HL-60 (cell line): ENCODE measurements at regions not wholly inside any gene's neighbourhood (a gene's known extent, or its start where the extent isn't known, plus 50 kb on each side); places are given as distances from the start of the nearest gene placed in this dataset.

ENCODE experiments used
- DNase-seq, 2 experiments: peaks; one replicate each; pipeline ENCODE4 v3.0.0-alpha.2; 2010 to 2020; ENCODE audit warnings: low read depth in 1 of 2, low spot score in 1 of 2
- H3K27ac ChIP-seq: fragments of 250-450 bp; sonication (Bioruptor Pico); replicated peaks from 2 replicates; pipeline ENCODE4 v1.5.1; 2020; ENCODE audit warnings: mild to moderate bottlenecking, moderate library complexity
- H3K27me3 ChIP-seq: fragments of 250-450 bp; sonication (Bioruptor Pico); 2 replicates; pipeline ENCODE4 v1.5.1; 2021; ENCODE audit warnings: mild to moderate bottlenecking, moderate library complexity; ENCODE audit not compliant: insufficient read depth, poor library complexity, severe bottlenecking
- H3K4me3 ChIP-seq: replicated peaks from 2 replicates; pipeline ENCODE4 v1.5.1; 2011; ENCODE audit warnings: mild to moderate bottlenecking, control low read depth, low read length; ENCODE audit not compliant: insufficient read depth
- GABPA ChIP-seq: IDR thresholded peaks from 2 replicates; pipeline ENCODE4 v1.6.1; 2012; ENCODE audit warnings: low read depth
- POLR2AphosphoS5 ChIP-seq: IDR thresholded peaks from 2 replicates; pipeline ENCODE4 v1.6.1; 2012; ENCODE audit warnings: low read depth
- SPI1 ChIP-seq: IDR thresholded peaks from 2 replicates; pipeline ENCODE4 v1.6.1; 2012; ENCODE audit warnings: low read depth, mild to moderate bottlenecking, borderline replicate concordance
- TF ChIP-seq, protein P1 (sequence below): IDR thresholded peaks from 2 replicates; pipeline ENCODE4 v1.6.1; 2012; ENCODE audit warnings: low read depth; ENCODE audit not compliant: insufficient replicate concordance
- TF ChIP-seq, protein P2 (sequence below): IDR thresholded peaks from one replicate; pipeline ENCODE4 v1.5.1; 2011; ENCODE audit warnings: low read length, control low read depth, inconsistent platforms; ENCODE audit not compliant: insufficient read depth

DNA sequence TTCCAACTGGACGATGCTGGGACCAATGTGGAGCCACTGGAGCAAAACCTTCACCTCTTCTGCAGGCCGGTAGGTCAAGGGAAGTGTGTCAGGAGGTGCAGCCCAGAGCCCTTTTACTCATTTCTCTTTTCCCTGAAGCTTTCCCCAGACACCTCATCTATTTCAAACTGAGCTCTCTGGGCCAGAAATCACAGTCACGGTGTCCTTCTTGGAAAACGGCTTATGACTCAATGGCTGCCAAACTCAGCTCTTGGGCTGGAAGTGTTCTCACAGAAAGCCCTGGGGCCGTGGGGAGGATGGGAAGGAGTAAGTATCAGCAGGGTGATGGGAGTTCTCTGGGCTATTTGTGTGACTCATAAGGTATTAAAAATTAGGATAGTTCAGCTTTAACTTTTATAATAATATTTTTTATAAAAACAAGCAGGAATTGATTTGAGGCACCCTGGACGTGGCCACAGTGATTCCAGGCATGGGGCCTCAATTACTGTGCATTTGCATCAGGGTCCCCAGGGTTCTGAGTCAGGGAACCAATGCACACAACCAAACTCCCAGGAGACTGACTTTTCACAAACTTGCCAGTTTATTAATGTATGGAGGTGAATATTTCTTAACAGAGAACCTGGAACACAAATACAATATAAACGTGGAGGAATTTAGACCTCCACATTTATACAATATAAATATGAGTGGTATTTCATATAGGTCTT lies 187.4 kb upstream of the TMEM72 start:
- H3K4me3 ChIP-seq: no peak overlapping the region
- H3K27ac ChIP-seq: no peak overlapping the region

DNA sequence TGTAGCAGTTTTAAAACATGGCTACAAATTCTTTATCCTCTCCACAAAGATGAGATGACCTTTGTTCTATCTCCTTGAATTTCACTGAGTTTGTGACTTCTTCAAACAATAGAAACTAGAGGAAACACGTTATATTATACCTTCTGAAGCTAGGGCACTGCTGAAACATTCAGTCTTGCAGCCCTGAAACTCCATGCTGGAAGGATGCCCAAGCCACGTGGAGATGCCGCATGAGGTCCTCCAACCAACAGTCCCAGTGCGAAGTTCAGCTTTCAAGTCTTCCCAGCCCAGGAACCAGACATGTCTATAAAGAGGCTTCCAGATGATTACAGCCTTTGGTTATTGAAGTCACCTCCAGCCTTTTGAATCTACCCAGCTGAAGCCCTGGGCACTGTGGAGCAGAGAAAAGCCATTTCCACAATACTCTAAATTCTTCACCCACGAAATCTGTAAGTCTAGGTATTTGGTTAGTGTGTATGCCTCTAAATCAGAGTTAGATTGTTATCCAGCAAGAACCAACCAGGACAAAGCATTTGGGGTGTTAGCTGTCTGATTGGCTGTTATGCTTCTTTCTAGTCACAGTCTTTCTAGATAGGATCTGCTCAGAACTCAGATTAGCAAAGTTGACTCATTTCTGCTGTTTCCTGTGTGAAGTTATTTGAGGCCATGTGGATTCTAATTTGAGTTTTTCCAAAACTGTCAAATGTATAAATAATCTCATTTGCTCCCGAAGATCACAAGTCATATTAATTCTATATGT lies 186.5 kb upstream of the TMEM72 start:
- no peak overlapping the region for H3K4me3 ChIP-seq
- no peak for TF ChIP-seq GABPA
- TF ChIP-seq POLR2AphosphoS5: no peak
- TF ChIP-seq SPI1: no peak
- TF ChIP-seq, protein P1, sequence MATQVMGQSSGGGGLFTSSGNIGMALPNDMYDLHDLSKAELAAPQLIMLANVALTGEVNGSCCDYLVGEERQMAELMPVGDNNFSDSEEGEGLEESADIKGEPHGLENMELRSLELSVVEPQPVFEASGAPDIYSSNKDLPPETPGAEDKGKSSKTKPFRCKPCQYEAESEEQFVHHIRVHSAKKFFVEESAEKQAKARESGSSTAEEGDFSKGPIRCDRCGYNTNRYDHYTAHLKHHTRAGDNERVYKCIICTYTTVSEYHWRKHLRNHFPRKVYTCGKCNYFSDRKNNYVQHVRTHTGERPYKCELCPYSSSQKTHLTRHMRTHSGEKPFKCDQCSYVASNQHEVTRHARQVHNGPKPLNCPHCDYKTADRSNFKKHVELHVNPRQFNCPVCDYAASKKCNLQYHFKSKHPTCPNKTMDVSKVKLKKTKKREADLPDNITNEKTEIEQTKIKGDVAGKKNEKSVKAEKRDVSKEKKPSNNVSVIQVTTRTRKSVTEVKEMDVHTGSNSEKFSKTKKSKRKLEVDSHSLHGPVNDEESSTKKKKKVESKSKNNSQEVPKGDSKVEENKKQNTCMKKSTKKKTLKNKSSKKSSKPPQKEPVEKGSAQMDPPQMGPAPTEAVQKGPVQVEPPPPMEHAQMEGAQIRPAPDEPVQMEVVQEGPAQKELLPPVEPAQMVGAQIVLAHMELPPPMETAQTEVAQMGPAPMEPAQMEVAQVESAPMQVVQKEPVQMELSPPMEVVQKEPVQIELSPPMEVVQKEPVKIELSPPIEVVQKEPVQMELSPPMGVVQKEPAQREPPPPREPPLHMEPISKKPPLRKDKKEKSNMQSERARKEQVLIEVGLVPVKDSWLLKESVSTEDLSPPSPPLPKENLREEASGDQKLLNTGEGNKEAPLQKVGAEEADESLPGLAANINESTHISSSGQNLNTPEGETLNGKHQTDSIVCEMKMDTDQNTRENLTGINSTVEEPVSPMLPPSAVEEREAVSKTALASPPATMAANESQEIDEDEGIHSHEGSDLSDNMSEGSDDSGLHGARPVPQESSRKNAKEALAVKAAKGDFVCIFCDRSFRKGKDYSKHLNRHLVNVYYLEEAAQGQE: no peak
- TF ChIP-seq, protein P2, sequence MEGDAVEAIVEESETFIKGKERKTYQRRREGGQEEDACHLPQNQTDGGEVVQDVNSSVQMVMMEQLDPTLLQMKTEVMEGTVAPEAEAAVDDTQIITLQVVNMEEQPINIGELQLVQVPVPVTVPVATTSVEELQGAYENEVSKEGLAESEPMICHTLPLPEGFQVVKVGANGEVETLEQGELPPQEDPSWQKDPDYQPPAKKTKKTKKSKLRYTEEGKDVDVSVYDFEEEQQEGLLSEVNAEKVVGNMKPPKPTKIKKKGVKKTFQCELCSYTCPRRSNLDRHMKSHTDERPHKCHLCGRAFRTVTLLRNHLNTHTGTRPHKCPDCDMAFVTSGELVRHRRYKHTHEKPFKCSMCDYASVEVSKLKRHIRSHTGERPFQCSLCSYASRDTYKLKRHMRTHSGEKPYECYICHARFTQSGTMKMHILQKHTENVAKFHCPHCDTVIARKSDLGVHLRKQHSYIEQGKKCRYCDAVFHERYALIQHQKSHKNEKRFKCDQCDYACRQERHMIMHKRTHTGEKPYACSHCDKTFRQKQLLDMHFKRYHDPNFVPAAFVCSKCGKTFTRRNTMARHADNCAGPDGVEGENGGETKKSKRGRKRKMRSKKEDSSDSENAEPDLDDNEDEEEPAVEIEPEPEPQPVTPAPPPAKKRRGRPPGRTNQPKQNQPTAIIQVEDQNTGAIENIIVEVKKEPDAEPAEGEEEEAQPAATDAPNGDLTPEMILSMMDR: no peak
- DNase-seq: no peak
- H3K27ac ChIP-seq: 0 out of 2 replicates have a peak overlapping the region, but pooled peaks have one; percentile 14
- H3K27me3 ChIP-seq: no peaks in the 10 kb centered on the region

More for the DNA sequence above, 187.4 kb upstream of the TMEM72 start:
- TF ChIP-seq, protein P2: no peak
- TF ChIP-seq SPI1 (no peak), POLR2AphosphoS5 (no peak), GABPA (no peak)
- TF ChIP-seq, protein P1: no peak
- no peaks in the 10 kb centered on the region for H3K27me3 ChIP-seq
- DNase-seq: no peak

DNA sequence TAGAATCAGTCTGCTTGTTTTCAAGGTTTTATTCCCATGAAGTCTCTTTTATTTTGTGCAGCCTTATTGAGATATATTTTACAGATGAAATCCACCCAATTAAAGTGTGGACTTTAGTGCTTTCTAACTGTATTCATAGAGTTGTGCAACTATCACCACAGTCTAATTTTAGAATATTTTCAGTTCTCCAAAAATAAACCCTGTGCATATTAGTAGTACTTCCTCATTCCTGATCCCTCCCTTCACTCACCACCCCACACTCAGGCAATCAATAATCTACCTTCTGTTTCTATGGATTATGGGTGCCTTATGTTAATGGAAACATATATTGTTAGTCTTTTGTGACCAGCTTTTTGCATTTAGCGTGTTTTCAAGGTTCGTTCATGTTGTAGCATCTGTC lies 185.7 kb upstream of the TMEM72 start:
- Histone ChIP-seq H3K27ac (no peak overlapping the region), H3K4me3 (no peak overlapping the region), H3K27me3 (no peaks in the 10 kb centered on the region)
- peak; percentile 73; the same call in 1 of the 2 replicates for TF ChIP-seq SPI1
- TF ChIP-seq, protein P1: no peak
- DNase-seq: peak; percentile 22 to 34
